Esophagus muscularis mucosa (tissue), 4 donors: ENCODE measurements at regions not wholly inside any gene's neighbourhood (a gene's known extent, or its start where the extent isn't known, plus 50 kb on each side); places are given as distances from the start of the nearest gene placed in this dataset.

ENCODE experiments used
- CTCF ChIP-seq, 3 experiments: fragments of 200-600 bp in 2 of 3; fragments of 450-650 bp in 1 of 3; sonication (generic) in 2 of 3; IDR thresholded peaks; one replicate each; pipeline ENCODE4 v1.5.1; 2017 to 2019; ENCODE audit warnings: antibody characterized with exemption in 3 of 3, mild to moderate bottlenecking in 2 of 3, moderate library complexity in 1 of 3
- EP300 ChIP-seq: sonication (generic); formaldehyde crosslinking; IDR thresholded peaks from one replicate; pipeline ENCODE4 v1.6.1; 2017; ENCODE audit warnings: antibody characterized with exemption
- POLR2AphosphoS5 ChIP-seq, 2 donors: sonication (generic); formaldehyde crosslinking; IDR thresholded peaks; one replicate each; pipeline ENCODE4 v1.6.1; 2017; ENCODE audit warnings: antibody characterized with exemption in 2 of 2

- TF ChIP-seq CTCF (IDR thresholded peaks at IDR 0.05) (no peak), POLR2AphosphoS5 (IDR thresholded peaks at IDR 0.05) (no peak), EP300 (no peak)
Observed at GRCh38 chr6:1088492-1089001, 223.4 kb upstream of the FOXQ1 start.
